ENCODE measurements at regions not wholly inside any gene's neighbourhood (a gene's known extent, or its start where the extent isn't known, plus 50 kb on each side); places are given as distances from the start of the nearest gene placed in this dataset.

DNA sequence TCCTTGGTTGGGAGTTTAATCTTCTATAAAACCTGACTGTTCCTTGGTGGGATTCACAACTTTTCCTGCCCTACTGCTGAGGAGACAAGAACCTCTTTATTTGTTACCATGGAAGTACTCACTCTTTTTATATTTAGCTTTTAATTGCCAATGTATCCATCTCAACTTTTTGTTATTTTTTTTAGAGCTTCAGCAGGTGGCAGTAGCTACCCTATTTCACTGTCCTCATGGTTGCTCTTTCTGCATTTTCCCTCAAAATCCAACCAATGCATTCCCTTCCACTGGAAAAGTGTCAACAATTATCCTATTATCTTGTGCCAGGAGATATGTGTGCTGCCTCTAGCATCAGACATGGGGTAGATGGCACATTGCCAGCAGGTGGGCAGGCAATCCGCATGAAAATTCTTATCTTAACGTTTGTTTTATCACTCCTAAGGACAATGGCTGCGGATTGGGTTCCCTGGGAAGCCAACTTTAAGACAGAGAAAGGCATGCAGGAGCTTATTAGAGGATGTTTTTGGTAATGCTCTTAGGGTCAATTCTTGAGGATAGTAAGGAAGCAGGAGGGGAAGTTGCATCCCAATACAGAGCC, 406.4 kb downstream of the SNAPC1 start:
- peaks cover 10% of the 10 kb centered on the region for H3K27me3 ChIP-seq (ENCODE audit: control insufficient read depth, insufficient read depth, low read length)
- dilution Hi-C loops (cut with HindIII; ENCODE audit: low sequenced_read_pairs, unreplicated experiment) = no loop called here
- no peaks in the 10 kb centered on the region for H3K79me1 ChIP-seq (ENCODE audit: low read depth in 1 of 2, low read length in 2 of 2)
- no peak overlapping the region for H2BK120ac ChIP-seq (ENCODE audit: low read depth, low read length)
- no peak overlapping the region for H2BK20ac ChIP-seq (ENCODE audit: low read depth, low read length)
- no CpG with 5 or more reads among the region's 3 CpGs for WGBS, 2 experiments (ENCODE audit: extremely low coverage in 2 of 2, insufficient read length in 1 of 2)
- H4K5ac ChIP-seq (ENCODE audit: low read depth, low read length) = no peak overlapping the region
- H2AFZ ChIP-seq (replicated peaks; ENCODE audit: low read length, poor library complexity) = no peak overlapping the region
- no TSS peak for BruUV-seq (replicated peaks)
- no peak overlapping the region for H3K56ac ChIP-seq (ENCODE audit: extremely low read depth, insufficient read depth, low read length)
- ChIA-PET CTCF (no interaction called here), POLR2A (ENCODE audit: unreplicated experiment) (no interaction called here)
- H3K14ac ChIP-seq (replicated peaks; ENCODE audit: low read depth, low read length) = no peak overlapping the region
- no peak overlapping the region for H3K18ac ChIP-seq (ENCODE audit: low read depth, low read length)
- no peak overlapping the region for H3K4me3 ChIP-seq (ENCODE audit: insufficient read depth, low read depth, low read length)
- H2BK5ac ChIP-seq (ENCODE audit: low read depth, low read length, poor library complexity, severe bottlenecking) = no peak overlapping the region
- DNase-seq (no peak), ATAC-seq (ENCODE audit: low read depth) (no peak)
- H3K9ac ChIP-seq (ENCODE audit: low read depth, low read length) = no peak overlapping the region
- no peak overlapping the region for H3K4ac ChIP-seq (ENCODE audit: low read depth, low read length)
- H2BK15ac ChIP-seq (ENCODE audit: low read depth, low read length) = no peak overlapping the region
- H3K9me3 ChIP-seq (ENCODE audit: control insufficient read depth, insufficient read depth, low read length) = no peaks in the 10 kb centered on the region
- H3K27ac ChIP-seq (ENCODE audit: insufficient read depth, low read length) = no peak overlapping the region
- H3K36me3 ChIP-seq (ENCODE audit: control insufficient read depth, insufficient read depth, low read length) = no peaks in the 10 kb centered on the region
- in situ Hi-C loops (cut with MboI; ENCODE audit: low sequenced_read_pairs) = loop anchor here (5.0 to 25.0 kb wide), 3 partner anchors 1109 to 1619 kb away; no protein-coding TSS in a partner anchor
- no peak overlapping the region for H4K8ac ChIP-seq (ENCODE audit: low read depth in 2 of 2, low read length in 2 of 2)
- no peak overlapping the region for H2AK5ac ChIP-seq (ENCODE audit: low read depth, low read length)
- H3K23ac ChIP-seq (ENCODE audit: low read depth, low read length) = no peak overlapping the region
- no peaks in the 10 kb centered on the region for H3K4me1 ChIP-seq (ENCODE audit: control insufficient read depth, insufficient read depth, low read length)
- H4K20me1 ChIP-seq (ENCODE audit: insufficient read depth, low read length) = no peaks in the 10 kb centered on the region
- H4K91ac ChIP-seq (ENCODE audit: insufficient read depth, low read depth, low read length) = no peak overlapping the region
- intact Hi-C loops (cut with micrococcal nuclease) = loop anchor here (10.0 kb wide), 3 partner anchors 1006 to 1596 kb away; partner anchors contain the start of gene PPP2R5E
- no peak overlapping the region for H3K4me2 ChIP-seq (ENCODE audit: low read depth, low read length)
- H3K9me1 ChIP-seq (ENCODE audit: insufficient read depth, low read length) = no peaks in the 10 kb centered on the region
- TF ChIP-seq, protein P1, sequence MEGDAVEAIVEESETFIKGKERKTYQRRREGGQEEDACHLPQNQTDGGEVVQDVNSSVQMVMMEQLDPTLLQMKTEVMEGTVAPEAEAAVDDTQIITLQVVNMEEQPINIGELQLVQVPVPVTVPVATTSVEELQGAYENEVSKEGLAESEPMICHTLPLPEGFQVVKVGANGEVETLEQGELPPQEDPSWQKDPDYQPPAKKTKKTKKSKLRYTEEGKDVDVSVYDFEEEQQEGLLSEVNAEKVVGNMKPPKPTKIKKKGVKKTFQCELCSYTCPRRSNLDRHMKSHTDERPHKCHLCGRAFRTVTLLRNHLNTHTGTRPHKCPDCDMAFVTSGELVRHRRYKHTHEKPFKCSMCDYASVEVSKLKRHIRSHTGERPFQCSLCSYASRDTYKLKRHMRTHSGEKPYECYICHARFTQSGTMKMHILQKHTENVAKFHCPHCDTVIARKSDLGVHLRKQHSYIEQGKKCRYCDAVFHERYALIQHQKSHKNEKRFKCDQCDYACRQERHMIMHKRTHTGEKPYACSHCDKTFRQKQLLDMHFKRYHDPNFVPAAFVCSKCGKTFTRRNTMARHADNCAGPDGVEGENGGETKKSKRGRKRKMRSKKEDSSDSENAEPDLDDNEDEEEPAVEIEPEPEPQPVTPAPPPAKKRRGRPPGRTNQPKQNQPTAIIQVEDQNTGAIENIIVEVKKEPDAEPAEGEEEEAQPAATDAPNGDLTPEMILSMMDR (conservative IDR thresholded peaks at IDR 0.05; ENCODE audit: low read depth, low read length) = peak; percentile 26; the same call in 1 of the 2 replicates
- TF ChIP-seq RAD21 (IDR thresholded peaks at IDR 0.05; ENCODE audit: low read length) (peak; percentile 33; the same call in 1 of the 2 replicates), RCOR1 (IDR thresholded peaks at IDR 0.05; ENCODE audit: insufficient replicate concordance, low read length) (no peak), MAFK (IDR thresholded peaks at IDR 0.05; ENCODE audit: low read depth, low read length) (no peak), BHLHE40 (IDR thresholded peaks at IDR 0.05; ENCODE audit: low read depth, low read length) (no peak), MXI1 (IDR thresholded peaks at IDR 0.05; ENCODE audit: borderline replicate concordance, low read depth, low read length) (no peak), SMC3 (IDR thresholded peaks at IDR 0.05; ENCODE audit: low read depth, low read length) (peak; percentile 38; the same call in 1 of the 2 replicates), CHD1 (IDR thresholded peaks at IDR 0.05; ENCODE audit: low read depth, low read length) (no peak), POLR2A (IDR thresholded peaks at IDR 0.05; ENCODE audit: low read depth, low read length) (no peak)
- no peak overlapping the region for H2AK9ac ChIP-seq (replicated peaks; ENCODE audit: low read depth, low read length, poor library complexity)

All from IMR-90 (cell line).